ENCODE measurements at regions not wholly inside any gene's neighbourhood (a gene's known extent, or its start where the extent isn't known, plus 50 kb on each side); places are given as distances from the start of the nearest gene placed in this dataset.
"Not testable (repeated sequence)": the region's sequence is repeated elsewhere in the genome, so short reads cannot be mapped to it uniquely, and the experiment has no call there.

DNA sequence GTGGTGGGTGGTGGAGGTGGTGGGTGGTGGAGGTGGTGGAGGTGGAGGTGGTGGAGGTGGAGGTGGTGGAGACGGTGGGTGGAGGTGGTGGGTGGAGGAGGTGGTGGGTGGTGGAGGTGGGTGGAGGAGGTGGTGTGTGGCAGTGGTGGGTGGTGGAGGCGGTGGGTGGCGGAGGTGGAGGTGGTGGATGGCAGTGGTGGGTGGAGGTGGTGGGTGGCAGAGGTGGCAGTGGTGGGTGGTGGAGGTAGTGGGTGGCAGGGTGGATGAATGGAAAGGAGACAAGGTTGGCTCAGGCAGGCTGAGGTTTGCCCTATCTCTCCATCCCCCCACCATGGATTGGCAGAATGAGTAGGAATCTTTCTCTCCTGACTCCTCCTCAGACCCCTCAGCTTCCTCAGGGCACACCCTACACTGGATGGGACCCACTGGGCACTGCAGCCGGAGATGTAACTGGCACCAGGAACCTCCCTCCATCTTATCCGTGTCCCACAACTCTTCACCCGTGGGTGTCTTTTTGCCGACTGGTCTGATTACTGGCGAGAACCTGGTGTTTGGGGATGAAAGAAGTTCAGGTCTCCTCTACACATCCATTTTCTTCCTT, 166.3 kb downstream of the C9orf50 start:
- no peak for DNase-seq

DNA sequence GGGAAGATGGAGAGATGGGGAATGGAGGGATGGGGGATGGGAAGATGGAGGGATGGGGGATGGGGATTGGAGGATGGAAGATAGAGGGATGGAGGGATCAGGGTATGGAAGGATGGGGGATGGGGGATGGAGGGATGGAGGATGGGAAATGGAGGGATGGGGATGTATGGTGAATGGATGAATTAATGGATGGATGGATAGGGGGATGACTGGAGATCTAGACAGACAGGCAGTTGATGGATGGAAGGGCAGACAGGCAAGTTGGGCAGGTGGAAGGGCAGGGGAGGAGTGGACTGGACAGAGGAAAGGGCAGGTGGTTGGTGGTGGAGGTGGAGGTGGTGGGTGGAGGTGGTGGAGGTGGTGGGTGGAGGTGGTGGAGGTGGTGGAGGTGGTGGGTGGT, 167.2 kb downstream of the C9orf50 start:
- no peak for DNase-seq

DNA sequence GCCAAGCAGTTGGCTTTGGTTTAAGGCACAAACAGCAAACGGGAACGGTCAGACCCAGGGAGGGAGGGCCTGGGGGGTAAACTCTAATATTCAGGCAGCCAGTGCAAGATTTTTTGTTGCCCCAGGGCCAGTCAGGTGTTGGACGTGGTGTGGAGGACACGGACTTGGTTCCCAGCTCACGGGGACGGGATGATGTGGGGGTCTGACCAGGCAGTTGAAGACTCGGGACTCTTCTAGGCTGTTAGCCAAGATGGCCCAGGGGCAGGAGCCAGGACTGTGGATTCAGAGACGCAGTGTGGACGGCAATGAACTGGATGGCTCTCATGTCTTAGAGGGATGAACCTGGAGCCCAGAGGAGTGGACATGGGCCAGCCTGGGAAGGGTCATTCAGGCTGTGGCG, 169.2 kb downstream of the C9orf50 start:
- DNase-seq, result no peak

DNA sequence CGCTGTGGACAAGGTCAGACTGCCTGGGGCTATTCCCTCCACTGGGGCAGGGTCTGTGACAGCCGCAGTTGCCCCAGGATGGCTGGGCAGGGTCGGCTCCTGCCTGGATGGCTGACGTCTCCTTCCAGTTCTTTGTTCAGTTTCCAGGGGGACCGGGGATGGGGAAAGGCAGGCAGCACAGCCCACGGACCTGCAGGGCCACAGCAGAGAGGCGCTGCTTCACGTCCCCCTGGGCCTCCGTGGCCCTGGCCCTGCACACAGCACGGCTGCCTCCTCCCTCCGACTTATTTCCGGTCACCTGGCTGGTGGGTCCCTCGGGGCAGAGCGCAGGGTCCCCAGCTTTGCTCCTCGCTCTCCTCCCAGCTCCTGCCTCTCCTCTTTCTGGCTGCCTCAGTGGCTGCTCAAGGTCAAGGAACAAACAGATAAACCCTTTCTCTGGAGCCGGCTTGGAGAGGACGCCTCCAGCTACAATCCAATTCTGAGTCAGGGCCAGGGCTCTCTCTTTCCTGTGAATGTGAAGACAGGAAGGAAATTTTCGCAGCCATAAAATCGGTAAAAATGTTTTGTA, 169.7 kb downstream of the C9orf50 start:
- no peak for DNase-seq

DNA sequence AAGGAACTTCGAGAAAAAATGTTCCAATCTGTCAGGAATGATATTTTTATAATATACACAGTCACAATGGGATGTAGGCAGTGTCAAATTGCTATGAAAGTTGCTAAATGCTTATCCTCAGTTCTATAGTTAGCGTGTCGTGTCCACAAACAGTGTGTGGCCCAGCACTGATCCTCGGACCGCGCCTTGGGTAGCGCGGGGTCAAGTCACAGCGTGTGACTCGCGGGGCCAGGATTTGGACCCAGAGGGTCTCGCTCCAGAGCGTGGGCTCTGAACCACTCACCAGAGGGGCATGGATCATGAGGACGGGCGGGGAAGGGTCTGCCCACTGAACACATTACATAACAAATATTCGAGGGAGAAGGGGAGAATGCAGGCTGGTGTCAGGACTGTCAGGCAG, 171.8 kb downstream of the C9orf50 start:
- no peak for DNase-seq

DNA sequence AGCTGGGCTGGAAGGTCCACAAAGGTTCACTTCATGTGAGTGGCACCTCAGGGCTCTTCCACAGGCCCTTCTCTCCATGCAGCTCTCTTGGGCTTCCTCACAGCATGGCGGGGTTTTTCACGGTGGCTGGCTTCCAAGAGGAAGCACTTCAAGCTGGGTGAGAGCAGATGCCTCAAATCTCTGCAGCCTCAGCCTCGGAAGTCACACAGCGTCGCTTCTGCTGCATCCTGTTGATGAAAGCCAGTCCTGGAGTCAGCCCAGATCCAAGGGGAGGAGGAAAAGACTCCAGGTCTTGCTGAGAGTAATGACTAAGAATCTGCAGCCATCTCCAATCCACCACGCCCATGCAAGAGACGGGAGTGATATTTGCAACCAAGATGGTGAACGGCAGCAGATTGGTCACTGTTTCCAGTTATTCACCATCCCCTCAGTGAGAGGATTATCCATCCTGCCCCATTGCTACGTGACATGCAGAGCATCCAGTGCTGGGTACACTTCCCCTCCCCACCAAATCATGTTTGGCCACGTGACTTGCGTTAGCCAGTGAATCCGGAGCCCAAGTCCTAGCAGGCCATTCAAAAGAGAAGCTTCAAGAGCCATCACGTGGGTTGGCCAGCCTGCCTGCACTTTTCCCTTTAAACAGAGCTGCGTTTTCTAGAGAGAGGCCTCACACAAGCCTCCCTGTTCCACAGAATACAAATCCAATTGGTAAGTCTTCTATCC, 173.9 kb downstream of the C9orf50 start:
- DNase-seq, result peak; percentile 18

DNA sequence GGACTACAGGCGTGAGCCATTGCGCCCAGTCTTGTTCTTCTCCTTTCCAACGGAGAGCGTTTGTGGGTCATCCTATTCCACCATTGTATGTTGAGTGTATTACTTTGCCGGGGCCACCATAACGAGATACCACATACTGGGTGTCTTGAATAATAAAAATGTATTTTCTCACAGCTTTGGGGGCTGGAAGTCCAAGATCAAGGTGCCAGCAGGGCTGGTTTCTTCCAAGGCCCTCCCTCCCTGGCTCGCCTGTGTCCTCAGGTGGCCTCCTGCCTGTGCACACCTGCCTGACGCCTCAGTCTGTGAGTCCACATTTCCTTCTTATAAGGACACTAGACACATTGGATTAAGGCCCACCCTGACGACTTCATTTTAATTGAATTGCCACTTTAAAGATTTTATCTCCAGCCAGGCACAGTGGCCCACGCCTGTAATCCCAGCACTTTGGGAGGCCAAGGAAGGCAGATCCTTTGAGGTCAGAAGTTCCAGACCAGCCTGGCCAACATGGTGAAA, 175.1 kb downstream of the C9orf50 start:
- no peak for DNase-seq

DNA sequence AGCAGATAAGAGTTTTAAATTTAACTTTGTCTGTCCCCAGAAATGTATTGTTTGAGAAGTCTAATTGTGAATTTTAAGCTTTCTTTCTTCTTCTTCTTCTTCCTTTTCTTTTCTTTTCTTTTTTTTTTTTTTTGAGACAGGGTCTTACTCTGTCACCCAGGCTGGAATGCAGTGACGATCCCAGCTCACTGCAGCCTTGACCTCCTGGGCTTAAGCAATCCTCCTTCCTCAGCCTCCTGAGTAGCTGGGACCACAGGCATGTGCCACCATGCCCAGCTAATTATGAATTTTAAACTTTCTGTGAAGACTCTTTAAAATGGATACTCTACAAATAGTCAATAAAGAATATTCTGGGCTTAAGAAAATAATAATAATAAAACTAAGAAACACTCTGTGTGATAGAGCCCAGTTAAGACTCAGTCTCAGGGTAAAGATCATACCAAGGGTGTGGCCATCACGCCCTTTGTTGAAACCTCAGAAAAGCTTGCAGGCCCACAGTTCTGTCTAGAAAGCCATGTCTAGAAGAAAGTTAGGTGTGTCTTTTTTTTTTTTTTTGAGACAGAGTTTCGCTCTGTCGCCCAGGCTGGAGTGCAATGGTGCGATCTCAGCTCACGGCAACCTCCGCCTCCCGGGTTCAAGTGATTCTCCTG, 177.3 kb downstream of the C9orf50 start:
- not testable (repeated sequence) for DNase-seq

DNA sequence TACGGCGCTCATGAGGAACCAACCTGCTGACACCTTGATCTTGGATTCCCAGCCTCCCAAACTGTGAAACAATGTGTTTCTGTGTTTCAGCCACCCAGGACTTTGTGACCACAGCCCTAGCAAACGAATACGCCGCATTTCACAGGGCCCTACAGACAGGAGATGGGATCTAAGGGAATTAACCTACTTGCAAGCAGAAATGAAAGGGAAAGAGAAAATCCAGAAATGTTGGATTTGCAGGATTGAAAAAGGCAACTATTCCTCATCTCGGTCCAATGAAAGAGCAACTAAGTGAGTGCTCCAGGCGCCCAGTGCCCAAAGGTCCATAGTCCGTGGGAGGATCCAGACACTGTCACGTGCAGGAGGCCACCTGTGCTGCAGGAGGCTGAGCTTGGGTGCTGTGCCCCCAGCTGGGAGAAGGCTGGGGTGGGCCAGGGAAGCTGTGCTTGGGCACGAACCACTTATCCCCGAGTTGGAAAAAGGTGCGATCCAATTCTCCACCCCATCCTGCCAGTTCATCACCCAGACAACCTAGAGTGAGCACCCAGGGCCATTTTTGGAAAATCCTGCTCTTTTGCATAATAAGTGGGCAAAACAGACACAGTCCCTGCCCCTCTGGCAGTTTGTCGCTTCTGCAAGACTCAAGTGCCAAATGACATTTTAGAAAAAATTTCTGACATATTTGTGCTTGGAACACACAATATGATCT, 177.9 kb downstream of the C9orf50 start:
- no peak for DNase-seq

DNA sequence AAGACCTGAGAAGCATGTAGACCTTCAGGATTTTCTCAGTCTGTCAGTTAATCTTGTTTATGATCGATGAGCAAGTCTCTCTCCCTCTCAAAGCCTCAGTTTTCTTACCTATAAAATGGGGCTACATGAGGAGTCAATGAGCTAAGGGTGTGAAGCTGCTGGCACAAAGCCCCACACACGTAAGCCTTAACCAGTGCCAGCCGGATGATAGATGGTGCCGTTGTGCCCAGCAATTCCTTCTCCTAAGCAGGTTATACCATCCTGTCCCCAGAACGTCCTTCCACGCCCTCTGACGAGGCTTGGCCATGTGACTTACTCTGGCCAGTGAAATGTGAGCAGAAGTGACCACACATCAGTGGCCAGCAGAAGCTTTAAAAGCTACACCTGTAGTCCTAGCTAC, 179.0 kb downstream of the C9orf50 start:
- DNase-seq, result no peak

DNA sequence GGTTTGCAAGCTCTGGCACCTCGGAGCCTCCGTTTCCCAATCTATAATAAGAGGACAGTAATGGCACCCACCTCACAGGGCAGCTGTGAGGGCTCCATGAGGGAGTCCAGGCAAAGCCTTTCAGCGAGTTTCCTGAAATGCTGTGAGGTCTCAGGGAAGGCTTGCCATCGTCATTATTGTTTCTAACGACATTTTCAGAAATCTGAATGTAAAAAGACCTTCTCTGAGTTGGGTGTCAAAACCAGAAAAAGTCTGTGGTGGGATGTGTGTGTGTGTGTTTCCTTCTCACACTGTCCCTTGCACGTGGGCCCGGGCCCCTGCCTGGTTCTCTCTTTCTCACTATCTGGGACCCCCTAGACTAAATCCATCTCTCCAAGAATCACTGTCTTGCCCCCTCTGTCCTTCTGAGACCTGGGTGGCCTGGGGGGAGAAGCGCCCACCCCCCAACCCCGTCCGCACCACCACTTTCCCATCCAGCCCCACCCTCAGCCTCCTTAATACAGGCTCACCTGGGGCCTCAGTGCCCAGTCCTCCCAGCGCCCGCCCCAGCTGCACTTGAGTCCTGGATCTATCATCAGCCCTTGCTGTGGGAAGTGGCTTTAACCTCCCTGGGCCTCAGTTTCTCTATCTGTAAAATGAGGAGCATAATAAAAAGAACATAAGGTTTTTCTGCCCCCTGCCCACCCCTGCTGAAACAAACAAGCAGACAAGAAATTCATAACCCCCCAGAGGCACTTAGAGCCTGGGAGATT, 180.3 kb downstream of the C9orf50 start:
- DNase-seq, result no peak

DNA sequence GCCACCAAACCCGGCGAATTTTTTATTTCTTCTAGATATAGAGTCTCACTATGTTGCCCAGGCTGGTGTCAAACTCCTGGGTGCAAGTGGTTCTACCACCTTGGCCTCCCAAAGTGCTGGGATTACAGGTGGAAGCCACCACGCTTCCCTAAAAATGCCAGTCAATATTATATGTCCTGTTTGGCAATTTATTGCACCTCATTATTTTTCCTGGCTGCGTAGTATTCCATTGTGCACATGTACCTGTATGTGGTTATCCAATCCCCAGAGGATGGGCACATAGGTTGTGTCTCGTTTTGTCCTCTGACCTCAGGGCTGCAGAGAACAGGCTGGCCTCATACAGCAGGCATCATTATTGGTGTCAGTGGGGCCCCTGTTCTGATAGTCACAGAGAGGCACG, 181.7 kb downstream of the C9orf50 start:
- no peak for DNase-seq

DNA sequence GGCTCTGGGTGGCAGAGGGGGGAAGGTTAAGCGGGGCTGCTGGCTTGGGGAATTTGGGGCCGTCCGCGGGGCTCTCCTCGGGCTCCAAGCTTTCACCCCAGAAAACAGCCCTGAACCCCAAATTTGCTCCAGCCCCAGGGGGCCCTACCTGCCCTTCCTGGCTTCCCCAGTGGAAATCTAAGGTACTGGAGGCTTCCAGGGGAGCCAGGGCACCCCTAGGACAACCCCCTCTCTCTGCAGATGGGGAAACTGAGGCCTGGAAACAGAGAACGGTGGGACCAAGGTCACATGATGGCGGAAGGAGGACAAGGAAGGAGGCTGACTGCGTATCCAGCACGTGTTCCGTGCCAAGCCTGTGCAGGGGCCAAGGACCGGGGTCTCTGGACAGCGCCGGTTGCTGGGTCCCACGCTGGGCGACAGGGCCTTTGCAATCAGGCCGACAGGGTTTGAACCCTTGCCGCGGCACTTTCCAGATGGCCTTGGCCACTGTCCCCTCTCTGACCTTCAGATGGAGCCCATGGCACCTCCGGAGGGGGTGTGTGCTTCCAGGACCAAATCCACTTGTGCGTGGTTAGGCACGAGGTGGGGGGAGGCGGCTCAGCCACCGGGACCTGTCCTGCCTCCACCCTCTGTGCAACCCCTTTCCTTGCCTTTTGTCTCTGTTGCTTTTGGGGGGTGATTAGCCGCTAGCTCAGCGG, 183.1 kb downstream of the C9orf50 start:
- DNase-seq, result no peak

DNA sequence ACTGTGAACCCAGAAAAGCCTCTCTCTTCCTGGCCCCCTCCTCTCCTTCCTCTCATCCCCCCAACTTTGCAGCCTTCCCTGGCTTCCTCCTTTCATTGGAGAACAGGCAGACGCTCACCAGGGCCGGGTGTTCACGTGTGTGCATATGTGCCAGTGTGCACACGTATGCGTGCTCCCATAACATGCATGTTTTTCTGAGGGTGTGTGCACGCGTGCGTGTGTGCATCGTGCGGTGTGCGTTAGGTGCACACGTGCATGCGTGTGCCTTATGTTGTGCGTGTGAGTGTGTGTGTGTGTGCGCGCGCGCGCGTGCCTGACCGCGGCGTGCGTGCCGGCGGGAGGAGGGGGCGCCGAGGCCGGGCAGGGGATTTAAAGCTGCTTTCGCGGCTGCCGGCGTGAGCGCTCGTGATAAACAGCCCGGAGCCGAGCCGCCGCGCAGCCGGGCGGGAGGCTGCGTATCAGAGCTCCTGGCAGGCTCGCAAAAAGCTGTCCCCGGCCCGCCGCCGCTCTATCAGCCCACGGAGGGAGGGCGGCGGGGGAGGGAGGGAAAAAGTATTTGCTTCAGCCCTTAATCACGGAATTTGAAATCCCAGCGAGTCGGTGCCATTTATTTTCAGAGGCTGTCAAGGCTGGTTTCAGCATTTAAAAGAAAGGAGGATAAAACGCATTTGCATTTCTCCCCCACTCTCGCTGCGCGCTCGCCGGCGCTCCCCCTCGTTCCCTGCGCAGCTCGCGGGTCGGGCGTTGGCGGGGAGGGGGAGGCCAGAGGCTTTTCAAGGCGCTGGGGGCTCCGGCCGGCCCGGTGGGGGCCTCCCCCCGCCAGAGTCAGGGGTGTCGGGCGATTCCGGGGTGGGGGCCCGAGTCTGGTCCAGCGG, 183.9 kb downstream of the C9orf50 start:
- no peak for DNase-seq

DNA sequence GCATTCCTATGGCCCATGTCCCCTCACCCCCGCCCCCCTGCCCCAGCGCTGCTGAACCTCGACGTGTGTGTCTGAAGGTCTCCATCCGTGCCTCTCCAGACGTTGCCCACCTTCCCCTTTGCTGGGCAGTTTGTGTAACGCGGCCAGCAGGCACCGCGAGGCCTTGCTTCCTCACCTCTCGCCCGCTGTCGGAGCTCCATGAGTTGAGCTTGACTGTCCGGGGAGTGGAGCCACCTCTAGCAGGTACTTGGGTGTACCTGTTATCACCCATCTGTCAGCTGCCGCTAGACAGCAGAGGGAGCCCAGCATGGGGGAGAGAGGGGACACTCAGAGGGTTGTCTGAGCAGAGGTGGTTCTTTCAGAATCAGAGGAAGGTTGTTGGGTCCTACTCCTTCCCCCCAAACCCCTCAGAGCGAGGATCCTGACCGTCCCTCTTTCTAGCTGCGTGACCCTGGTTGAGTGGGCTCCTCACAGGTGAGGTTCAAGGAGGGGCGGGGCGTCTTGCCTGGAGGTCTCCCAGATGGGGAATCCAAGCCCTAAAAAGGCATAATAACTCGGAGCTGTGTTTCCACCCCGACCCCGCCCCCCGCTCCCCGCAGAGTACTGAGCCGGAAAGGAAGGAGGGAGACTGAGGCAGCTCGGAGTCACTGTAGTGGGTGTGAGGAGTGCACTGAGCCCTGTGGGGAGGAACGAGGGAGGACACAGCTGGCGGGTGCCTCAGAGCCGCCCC, 184.7 kb downstream of the C9orf50 start:
- no peak for DNase-seq

DNA sequence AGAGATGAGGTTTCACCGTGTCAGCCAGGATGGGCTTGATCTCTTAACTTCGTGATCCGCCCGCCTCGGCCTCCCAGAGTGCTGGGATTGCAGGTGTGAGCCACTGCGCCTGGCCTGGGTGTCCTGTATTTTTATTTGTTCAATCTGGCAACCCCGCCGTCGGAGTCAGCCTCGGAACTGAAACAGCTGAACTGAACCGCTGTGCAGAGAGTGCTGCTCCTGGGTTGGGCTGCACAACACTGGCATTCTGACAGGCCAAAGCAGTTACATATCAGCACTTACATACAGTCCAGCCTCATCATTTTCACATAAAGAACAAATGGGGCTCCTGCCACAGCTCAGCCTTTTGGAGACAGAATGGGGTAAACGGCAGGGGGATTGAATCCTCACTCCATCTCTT, 185.6 kb downstream of the C9orf50 start:
- no peak for DNase-seq

DNA sequence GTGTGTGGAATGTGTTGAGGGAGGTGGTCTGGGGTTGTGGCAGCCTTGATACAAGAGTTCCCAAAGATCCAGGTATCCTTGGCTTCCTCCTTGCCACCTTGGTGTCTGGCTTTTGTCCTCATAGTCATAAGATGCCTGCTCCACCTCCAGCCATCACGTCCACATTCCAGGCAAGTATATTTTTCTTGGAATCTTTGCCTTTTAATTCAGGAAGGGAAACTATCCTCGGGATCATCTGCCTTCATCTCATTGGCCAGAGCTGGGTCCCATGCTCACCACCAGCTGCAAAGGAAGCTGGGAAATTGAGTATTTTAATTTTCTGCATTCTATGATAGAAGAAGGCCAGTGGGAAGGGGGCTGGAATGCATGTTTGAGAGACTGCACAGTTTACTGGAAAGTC, 186.7 kb downstream of the C9orf50 start:
- DNase-seq, result no peak

DNA sequence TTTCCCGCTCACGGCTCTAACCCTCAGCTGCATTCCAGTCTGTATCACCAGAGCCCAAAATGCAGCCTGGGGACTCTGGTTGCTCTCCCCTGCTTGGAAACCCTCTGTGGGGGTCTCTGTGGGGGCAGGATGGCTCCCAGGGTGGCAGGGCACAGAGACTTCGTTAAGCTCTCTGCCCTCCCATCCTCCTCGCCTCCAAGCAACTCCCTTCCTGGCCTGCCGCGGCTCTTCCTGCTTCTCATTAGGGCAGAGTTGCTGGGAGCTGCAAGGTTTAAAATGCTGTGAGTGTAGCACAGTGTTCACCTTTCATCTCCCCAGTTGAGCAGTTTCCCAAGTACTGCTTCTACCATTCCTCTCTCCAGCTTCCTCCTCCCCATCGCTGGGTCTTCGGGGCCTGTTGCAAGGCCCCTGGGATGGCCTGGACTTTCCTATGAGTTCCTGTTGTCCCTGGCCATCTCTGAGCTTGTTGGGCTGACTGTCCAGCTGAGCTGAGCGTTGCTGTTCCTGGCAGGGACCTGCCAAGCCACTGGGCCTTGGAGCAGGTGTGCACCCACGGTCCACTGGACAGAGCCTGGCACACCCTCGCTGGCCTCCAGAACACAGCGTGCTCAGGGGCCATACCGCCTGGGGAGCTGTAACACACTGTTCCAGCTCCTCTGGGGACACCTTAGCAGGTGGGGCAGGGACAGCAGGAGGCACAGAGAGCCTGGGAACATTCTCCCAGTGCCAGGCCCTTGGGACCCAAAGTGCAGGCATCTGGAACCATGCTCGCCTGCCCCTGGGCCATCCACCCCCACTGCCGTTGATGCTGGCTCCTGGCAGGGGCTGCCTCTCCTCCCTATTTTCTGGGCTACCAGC, 188.4 kb downstream of the C9orf50 start:
- no peak for DNase-seq

Measured in NCI-H1436 treated with DMSO at 0.1 percent for 48 hours (cell line).